GM18498 (cell line): ENCODE measurements at regions not wholly inside any gene's neighbourhood (a gene's known extent, or its start where the extent isn't known, plus 50 kb on each side); places are given as distances from the start of the nearest gene placed in this dataset.

Experiments
- ATAC-seq: cut with Tn5 transposase; IDR thresholded peaks from one replicate; pipeline ENCODE4 v1.9.1; 2021; ENCODE audit warnings: mild to moderate bottlenecking, moderate library complexity; ENCODE audit not compliant: unreplicated experiment

- no peak for ATAC-seq
These were observed 185.9 kb downstream of the CRPPA start for GRCh38 chr7:16235147-16236114.

DNA sequence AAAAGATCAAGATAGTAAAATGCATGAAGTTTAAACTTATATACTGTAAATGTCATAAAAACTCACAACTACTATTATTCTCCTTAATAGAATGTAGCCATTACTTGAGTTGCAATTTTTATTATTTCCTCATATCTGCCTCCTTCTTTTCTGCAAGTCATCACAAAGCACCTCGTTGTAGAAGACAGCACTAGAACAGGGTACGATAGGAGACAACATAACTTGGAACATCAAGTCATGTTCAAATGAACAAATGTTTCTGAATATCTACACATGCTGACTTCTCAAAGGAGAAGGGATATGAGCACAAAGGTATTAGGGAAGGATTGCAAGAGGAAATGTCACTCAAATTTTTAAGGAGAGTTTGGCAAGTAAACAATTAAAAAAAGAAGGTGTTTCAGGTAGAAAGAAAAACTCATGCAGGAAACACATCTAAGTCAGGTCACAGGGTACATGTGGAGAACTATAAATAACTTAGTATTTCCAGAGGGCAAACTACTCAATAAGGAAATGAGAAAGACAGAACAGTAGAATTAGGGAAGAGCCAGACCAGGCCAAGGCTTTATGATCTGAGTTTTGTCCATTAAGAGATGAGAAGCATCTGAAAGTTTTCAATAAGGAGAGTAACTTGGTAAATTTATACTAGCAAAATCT, 186.7 kb downstream of the CRPPA start:
- no peak for ATAC-seq

DNA sequence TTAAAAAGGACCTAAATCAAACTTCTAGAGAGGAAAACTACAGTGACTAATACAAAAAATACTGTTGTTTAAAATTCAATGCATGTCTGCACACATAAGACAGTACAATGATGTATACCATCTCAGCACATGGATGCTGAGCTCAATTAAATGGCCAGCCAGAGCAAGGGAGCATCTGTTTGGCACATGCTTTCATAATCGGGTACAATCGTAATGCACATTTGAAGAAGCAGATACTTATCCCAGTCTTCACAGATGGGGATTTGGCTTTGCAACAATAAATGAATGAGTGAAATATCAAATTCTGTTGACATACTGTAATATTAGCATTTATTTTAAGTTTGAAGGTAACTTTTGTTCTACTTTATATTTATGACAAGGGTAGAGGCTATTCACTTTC, 187.8 kb downstream of the CRPPA start:
- no peak for ATAC-seq

DNA sequence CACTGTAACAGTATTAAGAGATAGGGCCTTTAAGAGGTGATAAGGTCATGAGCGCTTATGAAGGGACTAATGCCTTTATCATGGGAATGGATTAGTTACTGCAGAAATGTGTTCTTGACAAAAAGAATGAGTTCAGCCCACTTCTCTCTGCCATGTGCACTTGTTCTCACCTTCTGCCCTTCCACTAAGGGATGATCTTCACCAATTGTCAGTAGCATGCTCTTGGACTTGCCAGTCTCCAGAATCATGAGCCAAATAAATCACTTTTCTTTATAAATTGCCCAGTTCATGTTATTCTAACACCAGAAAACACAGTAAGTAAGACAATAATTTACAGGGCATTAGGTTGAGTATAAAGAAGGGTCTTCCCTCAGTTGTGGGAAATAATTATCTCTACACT, 189.1 kb downstream of the CRPPA start:
- ATAC-seq = no peak

DNA sequence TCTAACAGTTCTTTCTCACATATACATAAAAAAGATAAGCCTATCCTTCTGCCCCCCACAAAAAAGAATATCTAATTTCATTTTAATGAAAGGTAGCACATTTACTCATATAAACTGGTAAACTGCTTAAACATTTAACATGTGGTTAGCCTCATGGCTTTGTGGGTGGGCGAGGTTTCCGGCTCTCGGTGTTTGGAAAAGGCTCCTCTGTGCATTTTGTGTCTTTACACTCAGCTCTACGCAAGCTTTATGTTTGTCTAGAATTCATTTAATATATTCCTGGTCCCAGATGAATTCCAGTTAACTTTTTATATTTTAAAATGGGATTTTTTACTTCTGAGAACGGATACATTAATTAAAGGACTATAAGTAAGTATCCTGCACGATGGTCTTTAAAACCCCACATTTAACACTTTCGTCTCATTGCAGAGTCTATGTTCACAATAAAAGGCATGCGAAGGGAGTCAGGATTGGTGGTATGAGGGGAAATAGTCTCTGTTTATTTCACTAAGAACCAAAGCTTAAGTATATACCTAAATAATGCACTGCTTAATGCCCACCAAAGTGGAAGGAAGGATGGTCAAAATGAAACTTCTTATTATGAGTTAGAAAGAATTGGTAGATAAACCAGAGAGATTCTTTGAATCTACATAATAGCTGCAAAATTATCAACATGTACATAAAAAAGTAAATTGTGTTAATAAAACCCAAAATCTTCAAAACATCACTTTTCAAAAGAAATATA, 197.2 kb downstream of the CRPPA start:
- ATAC-seq = no peak

- ATAC-seq = no peak
These were observed 208.7 kb downstream of the CRPPA start for GRCh38 chr7:16212610-16213009.

GRCh38 chr7:16212032-16212431, 209.3 kb downstream of the CRPPA start:
- no peak for ATAC-seq

GRCh38 chr7:16211402-16211925, 209.9 kb downstream of the CRPPA start:
- ATAC-seq = no peak

GRCh38 chr7:16210171-16210570, 211.2 kb downstream of the CRPPA start:
- ATAC-seq = no peak

GRCh38 chr7:16207321-16207720, 214.0 kb downstream of the CRPPA start:
- ATAC-seq = no peak

DNA sequence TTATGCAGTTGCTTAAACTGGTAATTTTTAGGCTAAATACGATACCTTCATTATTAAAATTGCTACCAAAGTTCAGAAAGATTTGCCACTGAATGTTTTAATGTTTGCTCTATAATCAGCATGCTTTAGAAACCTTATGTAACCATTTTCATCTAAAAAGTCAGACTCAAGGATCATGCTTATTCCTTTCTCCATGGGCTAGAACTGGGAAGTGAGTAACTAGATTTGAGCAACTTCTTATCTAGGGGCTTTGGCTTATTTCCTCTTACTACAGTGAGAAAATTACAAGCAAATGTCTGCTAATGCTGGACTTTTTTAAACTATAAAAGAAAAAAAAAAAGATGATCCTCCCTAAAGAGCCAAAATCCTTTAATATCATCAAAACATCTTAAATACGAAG, 215.9 kb downstream of the CRPPA start:
- ATAC-seq = no peak

GRCh38 chr7:16204953-16205352, 216.4 kb downstream of the CRPPA start:
- ATAC-seq = no peak

DNA sequence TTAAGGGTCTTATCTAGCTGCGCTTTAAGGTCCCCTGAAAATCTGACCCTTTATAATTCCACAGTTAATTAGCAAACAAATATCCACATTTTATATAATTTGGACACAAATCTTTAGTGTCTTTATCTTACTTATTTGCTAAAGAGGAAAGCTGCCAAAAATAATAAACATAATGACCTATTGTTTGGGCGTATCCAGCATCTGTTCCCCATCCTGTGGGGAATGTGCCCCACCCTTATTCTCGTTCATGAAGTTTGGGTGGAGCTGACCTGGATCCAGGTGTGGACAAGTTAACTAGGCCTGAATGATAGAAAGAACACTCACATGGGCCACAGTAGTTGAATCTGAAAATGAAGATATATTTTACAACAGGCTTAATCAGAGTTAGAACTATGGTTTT, 218.3 kb downstream of the CRPPA start:
- no peak for ATAC-seq

DNA sequence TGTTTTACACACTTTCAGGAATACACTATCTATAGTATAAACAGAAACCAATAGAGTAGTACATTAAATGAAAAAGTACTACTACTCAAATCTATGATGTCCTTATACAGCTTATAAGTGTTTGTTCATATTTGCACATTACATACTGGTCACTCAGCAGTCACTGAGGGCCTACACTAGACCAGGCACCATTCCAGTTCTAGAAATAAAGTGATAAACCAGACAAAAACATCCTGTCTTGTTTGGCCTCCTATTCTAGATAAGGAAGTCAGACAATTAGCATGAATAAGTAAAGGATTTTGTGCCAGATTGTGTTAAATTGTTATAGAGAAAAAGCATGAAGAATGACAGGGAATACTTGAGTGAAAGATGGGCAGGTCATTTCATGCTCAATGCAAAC, 219.0 kb downstream of the CRPPA start:
- no peak for ATAC-seq

DNA sequence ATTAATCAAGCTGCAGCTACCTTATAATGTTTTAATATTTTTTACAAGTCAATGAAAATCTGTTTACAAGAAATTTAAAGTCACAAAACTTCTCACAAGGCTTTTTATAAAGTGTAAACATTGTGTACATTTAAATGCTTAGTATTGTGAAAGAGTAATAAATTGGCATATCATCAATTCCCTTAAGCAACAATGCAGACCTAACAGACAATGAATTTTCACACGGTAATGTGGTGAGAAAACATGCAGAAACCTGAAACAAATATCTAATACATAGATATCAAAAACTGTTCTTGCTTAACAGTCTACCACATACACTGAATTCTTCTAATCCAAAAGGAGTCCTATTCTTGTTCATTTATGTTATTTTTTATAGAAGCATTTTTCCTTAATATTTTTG, 220.7 kb downstream of the CRPPA start:
- no peak for ATAC-seq

GRCh38 chr7:16193631-16194030, 227.7 kb downstream of the CRPPA start:
- ATAC-seq = no peak

GRCh38 chr7:16189026-16189715, 232.2 kb downstream of the CRPPA start:
- ATAC-seq = no peak

DNA sequence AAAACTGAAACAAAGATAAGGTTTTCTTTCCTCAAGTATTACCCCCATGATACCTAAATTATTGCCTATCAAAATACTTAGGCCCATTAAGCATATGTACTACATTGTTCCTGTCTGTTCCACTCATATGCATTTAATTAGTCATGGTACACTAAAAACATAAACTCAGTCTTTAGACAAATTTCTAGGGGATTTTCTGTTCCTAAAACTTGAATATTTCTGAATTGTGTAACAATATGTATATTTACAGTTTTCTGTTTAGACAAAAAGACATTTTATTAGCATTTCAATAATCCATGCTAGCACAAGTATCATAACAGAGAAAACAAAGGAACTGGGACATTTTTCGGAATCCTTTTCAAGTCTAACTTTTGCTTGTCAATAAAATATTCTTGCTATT, 234.2 kb downstream of the CRPPA start:
- no peak for ATAC-seq

DNA sequence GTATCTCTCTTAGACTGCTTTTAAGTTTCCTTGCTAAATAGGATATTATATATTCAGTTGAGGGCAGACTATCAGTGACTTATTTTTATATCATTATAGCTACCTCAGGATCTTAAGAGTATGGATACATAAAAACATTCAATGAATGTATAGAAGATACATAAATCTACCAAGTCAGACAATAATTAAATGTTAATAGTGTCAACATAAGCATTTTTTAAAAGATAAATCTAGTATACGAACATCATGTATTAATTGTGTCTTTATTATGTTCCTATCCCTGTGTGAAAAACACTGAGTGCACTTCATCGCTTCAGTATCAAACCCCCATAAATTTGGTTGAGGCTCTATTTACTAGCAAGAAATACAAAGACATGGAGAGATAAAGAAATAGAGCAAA, 242.8 kb downstream of the CRPPA start:
- ATAC-seq = no peak

DNA sequence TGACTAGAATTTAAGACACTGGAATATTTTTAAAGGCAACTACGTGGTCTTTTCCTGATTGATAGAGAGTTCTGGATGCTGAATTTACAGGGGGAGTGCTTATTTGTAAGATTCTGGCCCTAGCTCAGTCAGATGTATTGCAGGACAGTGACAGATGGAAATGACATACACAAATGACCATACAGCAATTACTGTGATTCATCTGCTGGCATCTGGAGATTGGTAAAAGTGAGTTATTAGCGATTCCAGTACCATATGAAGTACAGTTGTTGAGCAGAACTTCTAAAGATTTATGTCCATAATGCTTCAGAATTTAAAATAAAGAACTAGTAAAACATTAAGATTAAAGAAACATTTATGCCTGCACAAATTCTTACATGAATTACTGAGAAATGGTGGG, 243.2 kb downstream of the CRPPA start:
- no peak for ATAC-seq

DNA sequence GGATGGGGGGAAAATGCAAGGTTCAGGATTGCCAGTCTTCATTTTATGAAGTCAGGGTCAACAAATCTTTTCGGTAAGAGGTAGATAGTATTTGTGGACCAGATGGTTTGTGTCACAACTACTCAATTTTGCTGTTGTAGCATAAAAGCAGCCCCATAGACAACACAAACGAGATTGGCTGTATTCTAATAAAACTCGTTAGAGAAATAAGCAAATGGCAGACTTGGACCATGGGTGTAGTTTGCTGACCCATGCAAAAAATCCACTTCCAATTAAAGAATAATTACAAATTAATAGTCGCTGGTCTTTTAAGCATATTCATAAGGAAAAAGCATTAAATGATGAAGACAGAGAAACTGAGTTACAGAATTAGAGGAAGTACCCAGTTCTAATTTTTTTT, 247.1 kb downstream of the CRPPA start:
- ATAC-seq = no peak
